OCI-LY1 (cell line): ENCODE measurements at regions not wholly inside any gene's neighbourhood (a gene's known extent, or its start where the extent isn't known, plus 50 kb on each side); places are given as distances from the start of the nearest gene placed in this dataset.

Source experiments
- H2AFZ ChIP-seq: fragments of 200-600 bp; sonication (generic), shearing (Covaris generic); 2 replicates; pipeline ENCODE4 v1.6.0; 2014; ENCODE audit warnings: antibody characterized with exemption, mild to moderate bottlenecking, low read length
- H3F3A ChIP-seq: fragments of 200-600 bp; sonication (generic), shearing (Covaris generic); 2 replicates; pipeline ENCODE4 v1.6.0; 2014; ENCODE audit warnings: mild to moderate bottlenecking, antibody characterized with exemption, low read length, moderate library complexity; ENCODE audit not compliant: insufficient read depth
- H3K27ac ChIP-seq: fragments of 200-600 bp; sonication (generic); 2 replicates; pipeline ENCODE4 v1.5.1; 2014; ENCODE audit warnings: low read length, mixed run types, mild to moderate bottlenecking, low read depth; ENCODE audit not compliant: poor library complexity, severe bottlenecking
- H3K27me3 ChIP-seq: fragments of 200-600 bp; sonication (generic); 2 replicates; pipeline ENCODE4 v1.6.0; 2014; ENCODE audit warnings: antibody characterized with exemption, mild to moderate bottlenecking, low read length, moderate library complexity; ENCODE audit not compliant: insufficient read depth
- H3K36me3 ChIP-seq: fragments of 200-600 bp; sonication (generic); 2 replicates; pipeline ENCODE4 v1.6.1; 2014; ENCODE audit warnings: mild to moderate bottlenecking, antibody characterized with exemption, low read length, moderate library complexity, mixed read lengths; ENCODE audit not compliant: insufficient read depth
- H3K4me1 ChIP-seq: fragments of 200-600 bp; sonication (generic); 2 replicates; pipeline ENCODE4 v1.5.1; 2014; ENCODE audit warnings: mild to moderate bottlenecking, low read length, moderate library complexity; ENCODE audit not compliant: insufficient read depth, severe bottlenecking
- H3K4me2 ChIP-seq: fragments of 200-600 bp; sonication (generic), shearing (Covaris generic); 2 replicates; pipeline ENCODE4 v1.6.1; 2014; ENCODE audit warnings: low read length
- H3K4me3 ChIP-seq: fragments of 200-600 bp; sonication (generic); 2 replicates; pipeline ENCODE4 v1.5.1; 2014; ENCODE audit warnings: low read length, low read depth, mild to moderate bottlenecking, mixed read lengths; ENCODE audit not compliant: poor library complexity, severe bottlenecking
- H3K79me2 ChIP-seq: fragments of 200-600 bp; shearing (Covaris generic); 2 replicates; pipeline ENCODE4 v1.6.1; 2016; ENCODE audit warnings: mixed run types, low read length, mixed read lengths; ENCODE audit not compliant: insufficient read depth
- H3K9ac ChIP-seq: fragments of 200-600 bp; sonication (generic), shearing (Covaris generic); 2 replicates; pipeline ENCODE4 v1.6.1; 2014; ENCODE audit warnings: mild to moderate bottlenecking, low read length, mixed read lengths
- H3K9me2 ChIP-seq: fragments of 200-600 bp; sonication (generic), shearing (Covaris generic); 2 replicates; pipeline ENCODE4 v1.6.1; 2014; ENCODE audit warnings: low read depth, mild to moderate bottlenecking, low read length, mixed read lengths
- H3K9me3 ChIP-seq: fragments of 200-600 bp; shearing (Covaris generic); 2 replicates; pipeline ENCODE4 v1.6.1; 2014; ENCODE audit warnings: low read length, mixed read lengths
- H4K20me1 ChIP-seq: fragments of 200-600 bp; sonication (generic), shearing (Covaris generic); 2 replicates; pipeline ENCODE4 v1.6.0; 2016; ENCODE audit warnings: mild to moderate bottlenecking, low read length; ENCODE audit not compliant: insufficient read depth
- CTCF ChIP-seq: fragments of 200-600 bp; sonication (generic), shearing (Covaris generic); IDR thresholded peaks from 2 replicates; pipeline ENCODE4 v1.5.1; 2017; ENCODE audit warnings: mild to moderate bottlenecking, antibody characterized with exemption, low read length, moderate library complexity, mixed read lengths
- EZH2 ChIP-seq: fragments of 200-600 bp; sonication (generic), shearing (Covaris generic); IDR thresholded peaks from 2 replicates; pipeline ENCODE4 v1.8.0; 2017; ENCODE audit warnings: borderline replicate concordance, mixed run types, mild to moderate bottlenecking, antibody characterized with exemption, low read length, moderate library complexity, mixed read lengths

DNA sequence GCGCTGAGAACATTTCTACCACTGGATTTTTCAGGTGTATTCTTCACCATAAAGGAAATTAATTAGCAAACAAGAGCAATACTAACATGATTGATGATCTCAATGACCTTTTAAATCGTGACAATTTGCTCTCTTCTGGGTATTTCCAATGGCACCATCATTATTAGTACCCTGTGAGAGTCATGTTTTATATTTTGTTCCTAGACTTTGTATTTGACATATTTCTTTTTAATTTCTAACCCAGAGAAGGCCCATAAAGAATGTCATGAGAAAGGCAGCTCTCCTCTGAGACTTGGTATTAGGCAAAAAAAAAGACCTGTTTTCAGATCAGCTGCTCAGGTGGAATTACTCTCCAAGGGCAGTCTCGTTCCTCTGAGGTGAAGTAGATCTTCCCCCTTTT lies 1253.4 kb downstream of the ROBO2 start:
- H3K4me2 ChIP-seq: no peak overlapping the region
- no peaks in the 10 kb centered on the region for H3F3A ChIP-seq
- no peak overlapping the region for H3K27ac ChIP-seq
- no peak overlapping the region for H3K4me3 ChIP-seq
- no peak overlapping the region for H2AFZ ChIP-seq
- H3K79me2 ChIP-seq: no peaks in the 10 kb centered on the region
- no peak for TF ChIP-seq CTCF
- TF ChIP-seq EZH2: no peak
- no peaks in the 10 kb centered on the region for H3K9me2 ChIP-seq
- H3K4me1 ChIP-seq: no peaks in the 10 kb centered on the region
- no peaks in the 10 kb centered on the region for H3K36me3 ChIP-seq
- H3K9ac ChIP-seq: no peak overlapping the region
- H4K20me1 ChIP-seq: no peaks in the 10 kb centered on the region
- H3K27me3 ChIP-seq: no peaks in the 10 kb centered on the region
- no peaks in the 10 kb centered on the region for H3K9me3 ChIP-seq

DNA sequence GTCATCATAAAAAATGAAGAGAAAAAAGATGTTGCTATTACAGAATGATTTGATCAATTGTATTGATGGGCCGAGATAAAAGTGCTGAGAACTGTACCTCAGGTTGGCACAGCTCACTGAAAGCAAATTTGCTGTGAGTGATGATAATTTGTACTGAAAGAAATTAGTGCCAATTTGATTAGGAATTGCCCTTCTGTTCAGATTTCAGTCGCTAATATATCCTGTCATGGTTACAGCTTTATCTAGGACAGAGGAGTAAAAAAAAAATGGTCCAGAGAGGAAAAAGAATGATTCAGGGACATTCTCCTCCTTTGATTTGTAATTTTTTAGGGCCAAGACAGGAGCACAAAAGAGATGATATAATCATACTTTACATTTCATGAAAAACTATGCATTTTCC lies 1264.2 kb downstream of the ROBO2 start:
- Histone ChIP-seq H2AFZ (no peak overlapping the region), H3K9me3 (no peaks in the 10 kb centered on the region), H4K20me1 (no peaks in the 10 kb centered on the region), H3K9me2 (no peaks in the 10 kb centered on the region), H3K36me3 (no peaks in the 10 kb centered on the region), H3K27me3 (no peaks in the 10 kb centered on the region), H3F3A (no peaks in the 10 kb centered on the region), H3K4me3 (no peak overlapping the region), H3K27ac (no peak overlapping the region), H3K9ac (no peak overlapping the region), H3K4me2 (no peak overlapping the region), H3K79me2 (no peaks in the 10 kb centered on the region), H3K4me1 (no peaks in the 10 kb centered on the region)
- TF ChIP-seq EZH2: no peak
- no peak for TF ChIP-seq CTCF

- no peak overlapping the region for H3K27ac ChIP-seq
- H3K36me3 ChIP-seq: no peaks in the 10 kb centered on the region
- no peaks in the 10 kb centered on the region for H3K9me3 ChIP-seq
- no peaks in the 10 kb centered on the region for H3K4me1 ChIP-seq
- H3K4me2 ChIP-seq: no peak overlapping the region
- no peaks in the 10 kb centered on the region for H3K9me2 ChIP-seq
- no peaks in the 10 kb centered on the region for H3F3A ChIP-seq
- H3K79me2 ChIP-seq: no peaks in the 10 kb centered on the region
- no peak for TF ChIP-seq CTCF
- TF ChIP-seq EZH2: no peak
- no peaks in the 10 kb centered on the region for H4K20me1 ChIP-seq
- H3K4me3 ChIP-seq: no peak overlapping the region
- no peaks in the 10 kb centered on the region for H3K27me3 ChIP-seq
- H2AFZ ChIP-seq: no peak overlapping the region
- no peak overlapping the region for H3K9ac ChIP-seq
Measured at GRCh38 chr3:78312851-78313250, 1273.0 kb downstream of the ROBO2 start.
